ENCODE measurements at regions not wholly inside any gene's neighbourhood (a gene's known extent, or its start where the extent isn't known, plus 50 kb on each side); places are given as distances from the start of the nearest gene placed in this dataset.

GRCh38 chr13:76809389-76809788 lies 76.8 kb downstream of the KCTD12 start:
- no peak for TF ChIP-seq CTCF (IDR thresholded peaks at IDR 0.05; ENCODE audit: low read depth, low read length)
- TF ChIP-seq MAX (IDR thresholded peaks at IDR 0.05; ENCODE audit: low read depth, low read length) = no peak
- TF ChIP-seq POLR2A (IDR thresholded peaks at IDR 0.05; ENCODE audit: extremely low read depth, insufficient read length) = no peak
- TF ChIP-seq MYC (IDR thresholded peaks at IDR 0.05; ENCODE audit: low read depth, low read length) = no peak
